CD14-positive monocyte (primary cell): ENCODE measurements at regions not wholly inside any gene's neighbourhood (a gene's known extent, or its start where the extent isn't known, plus 50 kb on each side); places are given as distances from the start of the nearest gene placed in this dataset.

Source experiments
- DNase-seq, 3 donors: peaks; one replicate each; pipeline ENCODE4 v3.0.0-alpha.2; 2011 to 2022
- H2AFZ ChIP-seq: 2 replicates; pipeline ENCODE4 v1.6.0; 2012; ENCODE audit warnings: mild to moderate bottlenecking, low read depth, low read length, inconsistent platforms; ENCODE audit not compliant: insufficient read depth, poor library complexity, severe bottlenecking
- H3K27ac ChIP-seq, 2 donors: 1 replicate in 1 of 2; 2 replicates in 1 of 2; pipeline ENCODE4 v1.5.1; 2012 to 2013; ENCODE audit warnings: low read length in 2 of 2, control low read depth in 1 of 2, inconsistent platforms in 1 of 2, low read depth in 1 of 2, mild to moderate bottlenecking in 1 of 2
- H3K27me3 ChIP-seq, 2 donors: one replicate each; pipeline versions ENCODE4 v1.6.0 to v1.6.1; 2011 to 2013; ENCODE audit warnings: low read length in 2 of 2; ENCODE audit not compliant: control insufficient read depth in 2 of 2, insufficient read depth in 2 of 2
- H3K36me3 ChIP-seq, 2 donors: replicated peaks in 1 of 2; 1 replicate in 1 of 2; 2 replicates in 1 of 2; pipeline versions ENCODE4 v1.5.1 to v1.6.1; 2012 to 2013; ENCODE audit warnings: low read length in 2 of 2, control low read depth in 1 of 2, inconsistent platforms in 1 of 2, mild to moderate bottlenecking in 1 of 2; ENCODE audit not compliant: insufficient read depth in 2 of 2, control insufficient read depth in 1 of 2
- H3K4me1 ChIP-seq, 2 donors: 1 replicate in 1 of 2; 2 replicates in 1 of 2; pipeline versions ENCODE4 v1.5.1 to v1.6.1; 2012 to 2013; ENCODE audit warnings: low read length in 2 of 2, control low read depth in 1 of 2, inconsistent platforms in 1 of 2, mild to moderate bottlenecking in 1 of 2, moderate library complexity in 1 of 2; ENCODE audit not compliant: insufficient read depth in 2 of 2, control insufficient read depth in 1 of 2
- H3K4me2 ChIP-seq: replicated peaks from 2 replicates; pipeline ENCODE3; 2012; ENCODE audit warnings: low read length, moderate library complexity, mild to moderate bottlenecking; ENCODE audit not compliant: poor library complexity, severe bottlenecking; ENCODE audit errors: extremely low read depth
- H3K4me3 ChIP-seq, 3 experiments: fragments of 200-600 bp in 1 of 3; sonication (generic) in 1 of 3; replicated peaks in 1 of 3; 1 replicate in 2 of 3; 2 replicates in 1 of 3; pipeline ENCODE4 v1.5.1; 2011 to 2013; ENCODE audit warnings: low read length in 3 of 3, mild to moderate bottlenecking in 3 of 3, control low read depth in 2 of 3, low read depth in 2 of 3, inconsistent platforms in 1 of 3, moderate library complexity in 1 of 3
- H3K79me2 ChIP-seq: 2 replicates; pipeline ENCODE4 v1.6.0; 2012; ENCODE audit warnings: mild to moderate bottlenecking, control low read depth, inconsistent platforms, low read length, moderate library complexity; ENCODE audit not compliant: insufficient read depth
- H3K9ac ChIP-seq: 2 replicates; pipeline ENCODE4 v1.6.0; 2017; ENCODE audit warnings: low read length, mild to moderate bottlenecking; ENCODE audit not compliant: insufficient read depth, poor library complexity, severe bottlenecking
- H3K9me3 ChIP-seq, 2 donors: replicated peaks in 1 of 2; 1 replicate in 1 of 2; 2 replicates in 1 of 2; pipeline versions ENCODE4 v1.5.1 to v1.6.1; 2012 to 2013; ENCODE audit warnings: low read length in 2 of 2, control low read depth in 1 of 2; ENCODE audit not compliant: control insufficient read depth in 1 of 2, insufficient read depth in 1 of 2
- H4K20me1 ChIP-seq: 2 replicates; pipeline ENCODE4 v1.6.0; 2012; ENCODE audit warnings: mild to moderate bottlenecking, low read length, control low read depth, moderate library complexity; ENCODE audit not compliant: insufficient read depth
- H3K27ac Mint-ChIP-seq, 7 donors: one replicate each; pipeline ENCODE4 v1.8.0; 2020; ENCODE audit warnings: mild to moderate bottlenecking in 7 of 7, mixed read lengths in 7 of 7, moderate library complexity in 6 of 7, inconsistent platforms in 2 of 7
- H3K27me3 Mint-ChIP-seq, 3 donors: one replicate each; pipeline ENCODE4 v1.8.0; 2021 to 2022; ENCODE audit warnings: low read depth in 3 of 3, mild to moderate bottlenecking in 3 of 3, mixed read lengths in 3 of 3, moderate library complexity in 3 of 3, inconsistent platforms in 1 of 3
- H3K36me3 Mint-ChIP-seq, 2 donors: one replicate each; pipeline ENCODE4 v1.8.0; 2020; ENCODE audit warnings: mixed read lengths in 2 of 2, inconsistent platforms in 1 of 2, mild to moderate bottlenecking in 1 of 2
- H3K4me1 Mint-ChIP-seq: one replicate; pipeline ENCODE4 v1.8.0; 2020; ENCODE audit warnings: mild to moderate bottlenecking, mixed read lengths
- H3K4me3 Mint-ChIP-seq, 2 donors: one replicate each; pipeline ENCODE4 v1.8.0; 2020; ENCODE audit warnings: mild to moderate bottlenecking in 2 of 2, mixed read lengths in 2 of 2, moderate library complexity in 1 of 2
- H3K9me3 Mint-ChIP-seq, 7 donors: one replicate each; pipeline ENCODE4 v1.8.0; 2020 to 2022; ENCODE audit warnings: mixed read lengths in 7 of 7, mild to moderate bottlenecking in 6 of 7, moderate library complexity in 6 of 7, inconsistent platforms in 2 of 7
- WGBS: methylation state at CpG from one replicate; pipeline ENCODE4 v1.1.5; 2013; ENCODE audit warnings: missing lambda C conversion rate; ENCODE audit not compliant: insufficient coverage; 5-methylcytosine and 5-hydroxymethylcytosine counted together
- intact Hi-C, 2 donors: fragments of 100-400 bp; cut with micrococcal nuclease; formaldehyde crosslinking; loops; one replicate each; pipeline versions ENCODE4 v1.15.0 to v1.15.1; 2023
- TF ChIP-seq, protein P1 (sequence below): fragments of 200-600 bp; IDR thresholded peaks from one replicate; pipeline ENCODE4 v1.8.0; 2022; ENCODE audit warnings: antibody characterized with exemption, mild to moderate bottlenecking

- no peak overlapping the region for H3K4me2 ChIP-seq
- DNase-seq = no peak
These were observed 732.3 kb downstream of the BRD1 start for GRCh38 chr22:49095366-49095765.

GRCh38 chr22:49094858-49095257, 732.8 kb downstream of the BRD1 start:
- no peaks in the 10 kb centered on the region for H3K36me3 Mint-ChIP-seq
- intact Hi-C loops = no loop called here
- 92% methylated on average over 15 of the region's 18 CpGs for WGBS

More at GRCh38 chr22:49095366-49095765, 732.3 kb downstream of the BRD1 start:
- Histone ChIP-seq H3K36me3 (no peaks in the 10 kb centered on the region), H3K9ac (no peak overlapping the region), H3K4me1 (no peaks in the 10 kb centered on the region), H3K79me2 (no peaks in the 10 kb centered on the region), H3K4me3 (no peak overlapping the region), H3K27ac (no peak overlapping the region), H2AFZ (no peak overlapping the region), H3K9me3 (no peaks in the 10 kb centered on the region), H3K27me3 (no peaks in the 10 kb centered on the region), H4K20me1 (no peaks in the 10 kb centered on the region)
- Mint-ChIP-seq H3K27ac (no peak overlapping the region), H3K4me3 (no peak overlapping the region), H3K4me1 (peaks cover 3% of the 10 kb centered on the region), H3K9me3 (peaks cover 0 to 2% (median 0%) of the 10 kb centered on the region in 7 donors), H3K36me3 (no peaks in the 10 kb centered on the region), H3K27me3 (peaks cover 0 to 8% (median 3%) of the 10 kb centered on the region in 3 donors)
- TF ChIP-seq, protein P1, sequence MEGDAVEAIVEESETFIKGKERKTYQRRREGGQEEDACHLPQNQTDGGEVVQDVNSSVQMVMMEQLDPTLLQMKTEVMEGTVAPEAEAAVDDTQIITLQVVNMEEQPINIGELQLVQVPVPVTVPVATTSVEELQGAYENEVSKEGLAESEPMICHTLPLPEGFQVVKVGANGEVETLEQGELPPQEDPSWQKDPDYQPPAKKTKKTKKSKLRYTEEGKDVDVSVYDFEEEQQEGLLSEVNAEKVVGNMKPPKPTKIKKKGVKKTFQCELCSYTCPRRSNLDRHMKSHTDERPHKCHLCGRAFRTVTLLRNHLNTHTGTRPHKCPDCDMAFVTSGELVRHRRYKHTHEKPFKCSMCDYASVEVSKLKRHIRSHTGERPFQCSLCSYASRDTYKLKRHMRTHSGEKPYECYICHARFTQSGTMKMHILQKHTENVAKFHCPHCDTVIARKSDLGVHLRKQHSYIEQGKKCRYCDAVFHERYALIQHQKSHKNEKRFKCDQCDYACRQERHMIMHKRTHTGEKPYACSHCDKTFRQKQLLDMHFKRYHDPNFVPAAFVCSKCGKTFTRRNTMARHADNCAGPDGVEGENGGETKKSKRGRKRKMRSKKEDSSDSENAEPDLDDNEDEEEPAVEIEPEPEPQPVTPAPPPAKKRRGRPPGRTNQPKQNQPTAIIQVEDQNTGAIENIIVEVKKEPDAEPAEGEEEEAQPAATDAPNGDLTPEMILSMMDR = no peak
- intact Hi-C loops = no loop called here
- WGBS = 97% methylated on average over 19 of the region's 19 CpGs

More at GRCh38 chr22:49094858-49095257, 732.8 kb downstream of the BRD1 start:
- no peaks in the 10 kb centered on the region for H3K9me3 ChIP-seq
- peaks cover 0 to 10% (median 3%) of the 10 kb centered on the region in 3 donors for H3K27me3 Mint-ChIP-seq
- H3K36me3 ChIP-seq = no peaks in the 10 kb centered on the region
- H4K20me1 ChIP-seq = no peaks in the 10 kb centered on the region
- H3K4me1 ChIP-seq = no peaks in the 10 kb centered on the region
- H3K27ac Mint-ChIP-seq = no peak overlapping the region
- peaks cover 3% of the 10 kb centered on the region for H3K4me1 Mint-ChIP-seq
- no peak overlapping the region for H3K4me3 ChIP-seq
- no peak overlapping the region for H3K4me2 ChIP-seq
- DNase-seq = no peak
- H3K27ac ChIP-seq = no peak overlapping the region
- H3K4me3 Mint-ChIP-seq = no peak overlapping the region
- TF ChIP-seq, protein P1 = no peak
- no peak overlapping the region for H3K9ac ChIP-seq
- no peak overlapping the region for H2AFZ ChIP-seq
- no peaks in the 10 kb centered on the region for H3K79me2 ChIP-seq
- H3K27me3 ChIP-seq = no peaks in the 10 kb centered on the region
- peaks cover 0 to 2% (median 0%) of the 10 kb centered on the region in 7 donors for H3K9me3 Mint-ChIP-seq
